Nephron (organoid): ENCODE measurements at regions not wholly inside any gene's neighbourhood (a gene's known extent, or its start where the extent isn't known, plus 50 kb on each side); places are given as distances from the start of the nearest gene placed in this dataset.

Experiments
- H3K27ac Mint-ChIP-seq, 3 experiments: 2 replicates each; pipeline ENCODE4 v1.8.0; 2020; ENCODE audit warnings: mixed read lengths in 3 of 3, mild to moderate bottlenecking in 2 of 3, moderate library complexity in 1 of 3
- H3K27me3 Mint-ChIP-seq: 2 replicates; pipeline ENCODE4 v1.8.0; 2021; ENCODE audit warnings: low read depth, mild to moderate bottlenecking, moderate library complexity, mixed read lengths
- H3K36me3 Mint-ChIP-seq: 2 replicates; pipeline ENCODE4 v1.8.0; 2020; ENCODE audit warnings: low read depth, mixed read lengths
- H3K4me1 Mint-ChIP-seq: 2 replicates; pipeline ENCODE4 v1.8.0; 2020; ENCODE audit warnings: mixed read lengths
- H3K4me3 Mint-ChIP-seq, 3 experiments: 2 replicates each; pipeline ENCODE4 v1.8.0; 2020; ENCODE audit warnings: mild to moderate bottlenecking in 3 of 3, mixed read lengths in 3 of 3, moderate library complexity in 2 of 3
- H3K9me3 Mint-ChIP-seq: 2 replicates; pipeline ENCODE4 v1.8.0; 2020; ENCODE audit warnings: mixed read lengths
- TF ChIP-seq, protein P1 (sequence below), 3 experiments: fragments of 200-600 bp; sonication (generic); IDR thresholded peaks; one replicate each; pipeline ENCODE4 v1.5.0; 2021; ENCODE audit warnings: antibody characterized with exemption in 3 of 3; ENCODE audit not compliant: unreplicated experiment in 3 of 3

DNA sequence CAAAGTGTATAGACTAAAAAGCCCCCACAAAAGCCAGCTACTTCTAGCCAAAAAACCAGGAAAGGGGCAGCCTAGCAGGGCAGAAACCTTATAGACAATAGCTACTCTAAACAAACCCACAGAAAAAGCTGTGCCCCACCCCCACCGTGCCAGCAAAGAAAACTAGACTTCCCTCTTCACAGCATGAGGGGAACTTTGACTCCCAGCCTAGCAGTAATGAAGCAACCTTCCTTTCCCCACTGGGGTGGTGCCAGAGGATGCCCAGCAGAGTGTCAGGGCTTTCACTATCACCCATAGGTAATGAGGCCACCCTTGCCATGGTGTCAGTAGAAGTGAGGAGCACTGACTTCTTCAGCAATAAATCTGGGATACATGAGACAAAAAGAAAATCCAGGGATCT lies 99.0 kb upstream of the LGSN start:
- H3K27ac Mint-ChIP-seq = no peak overlapping the region
- H3K4me3 Mint-ChIP-seq = no peak overlapping the region
- H3K9me3 Mint-ChIP-seq = peaks cover 5% of the 10 kb centered on the region
- TF ChIP-seq, protein P1, sequence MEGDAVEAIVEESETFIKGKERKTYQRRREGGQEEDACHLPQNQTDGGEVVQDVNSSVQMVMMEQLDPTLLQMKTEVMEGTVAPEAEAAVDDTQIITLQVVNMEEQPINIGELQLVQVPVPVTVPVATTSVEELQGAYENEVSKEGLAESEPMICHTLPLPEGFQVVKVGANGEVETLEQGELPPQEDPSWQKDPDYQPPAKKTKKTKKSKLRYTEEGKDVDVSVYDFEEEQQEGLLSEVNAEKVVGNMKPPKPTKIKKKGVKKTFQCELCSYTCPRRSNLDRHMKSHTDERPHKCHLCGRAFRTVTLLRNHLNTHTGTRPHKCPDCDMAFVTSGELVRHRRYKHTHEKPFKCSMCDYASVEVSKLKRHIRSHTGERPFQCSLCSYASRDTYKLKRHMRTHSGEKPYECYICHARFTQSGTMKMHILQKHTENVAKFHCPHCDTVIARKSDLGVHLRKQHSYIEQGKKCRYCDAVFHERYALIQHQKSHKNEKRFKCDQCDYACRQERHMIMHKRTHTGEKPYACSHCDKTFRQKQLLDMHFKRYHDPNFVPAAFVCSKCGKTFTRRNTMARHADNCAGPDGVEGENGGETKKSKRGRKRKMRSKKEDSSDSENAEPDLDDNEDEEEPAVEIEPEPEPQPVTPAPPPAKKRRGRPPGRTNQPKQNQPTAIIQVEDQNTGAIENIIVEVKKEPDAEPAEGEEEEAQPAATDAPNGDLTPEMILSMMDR (IDR thresholded peaks at IDR 0.05; ENCODE audit: unreplicated experiment in 3 of 3) = no peak
- no peaks in the 10 kb centered on the region for H3K36me3 Mint-ChIP-seq
- no peaks in the 10 kb centered on the region for H3K4me1 Mint-ChIP-seq
- no peaks in the 10 kb centered on the region for H3K27me3 Mint-ChIP-seq

DNA sequence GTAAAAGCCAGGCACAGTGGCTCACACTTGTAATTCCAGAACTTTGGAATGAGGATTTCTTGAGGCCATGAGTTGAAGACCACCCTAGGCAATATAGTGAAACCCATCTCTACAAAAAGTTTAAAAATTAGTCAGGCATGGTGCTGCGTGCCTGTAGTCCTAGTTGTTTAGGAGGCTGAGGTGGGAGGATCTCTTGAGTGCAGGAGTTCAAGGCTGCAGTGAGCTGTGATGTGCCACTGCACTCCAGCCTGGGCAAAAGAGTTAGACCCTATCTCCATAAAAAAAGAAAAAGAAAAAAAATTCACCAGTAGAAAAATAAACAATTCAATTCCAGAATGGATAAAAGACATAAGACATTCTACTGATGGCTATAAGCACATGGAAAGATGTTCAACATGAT lies 104.9 kb upstream of the LGSN start:
- Mint-ChIP-seq H3K9me3 (peaks cover 5% of the 10 kb centered on the region), H3K4me1 (no peaks in the 10 kb centered on the region), H3K36me3 (no peaks in the 10 kb centered on the region), H3K27ac (no peak overlapping the region), H3K27me3 (no peaks in the 10 kb centered on the region), H3K4me3 (no peak overlapping the region)
- TF ChIP-seq, protein P1 (IDR thresholded peaks at IDR 0.05; ENCODE audit: unreplicated experiment in 3 of 3) = no peak

DNA sequence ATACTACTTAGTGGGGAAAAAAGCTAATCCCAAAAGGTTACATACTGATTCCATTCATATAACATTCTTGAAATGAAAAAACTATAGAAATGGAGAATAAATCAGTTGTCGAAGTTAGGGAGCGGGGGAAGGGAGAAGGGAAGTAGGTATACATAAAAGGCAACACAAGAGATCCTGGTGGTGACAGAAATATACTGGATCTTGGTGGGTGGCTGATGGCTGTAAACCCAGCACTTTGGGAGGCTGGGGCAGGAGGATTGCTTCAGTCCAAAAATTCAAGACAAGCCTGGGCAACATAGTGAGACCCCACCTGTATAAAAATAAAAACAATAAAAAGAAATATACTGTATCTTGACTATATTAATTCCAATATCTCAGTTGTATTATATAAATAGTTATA lies 105.7 kb upstream of the LGSN start:
- no peaks in the 10 kb centered on the region for H3K27me3 Mint-ChIP-seq
- H3K36me3 Mint-ChIP-seq = no peaks in the 10 kb centered on the region
- peaks cover 4% of the 10 kb centered on the region for H3K9me3 Mint-ChIP-seq

DNA sequence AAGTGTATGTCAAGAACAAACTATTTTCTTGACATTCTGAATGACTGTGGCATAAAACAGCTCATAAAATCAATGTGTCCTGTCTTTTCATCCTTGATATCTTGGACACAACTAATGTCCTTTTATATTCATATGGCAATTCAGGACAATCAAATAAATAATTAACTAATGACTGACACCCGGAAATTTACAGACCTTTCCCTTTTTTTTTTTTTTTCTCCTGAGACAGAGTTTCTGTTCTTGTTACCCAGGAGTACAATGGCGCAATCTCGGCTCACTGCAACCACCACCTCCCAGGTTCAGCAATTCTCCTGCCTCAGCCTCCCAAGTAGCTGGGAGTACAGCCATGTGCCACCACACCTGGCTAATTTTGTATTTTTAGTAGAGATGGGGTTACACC lies 107.1 kb upstream of the LGSN start:
- TF ChIP-seq, protein P1 (IDR thresholded peaks at IDR 0.05; ENCODE audit: unreplicated experiment in 3 of 3) = no peak
- no peak overlapping the region for H3K4me3 Mint-ChIP-seq
- H3K27ac Mint-ChIP-seq = no peak overlapping the region
- no peaks in the 10 kb centered on the region for H3K9me3 Mint-ChIP-seq
- no peaks in the 10 kb centered on the region for H3K27me3 Mint-ChIP-seq
- no peaks in the 10 kb centered on the region for H3K4me1 Mint-ChIP-seq
- no peaks in the 10 kb centered on the region for H3K36me3 Mint-ChIP-seq

More for the DNA sequence above, 105.7 kb upstream of the LGSN start:
- TF ChIP-seq, protein P1 (IDR thresholded peaks at IDR 0.05; ENCODE audit: unreplicated experiment in 3 of 3) = no peak
- Mint-ChIP-seq H3K27ac (no peak overlapping the region), H3K4me1 (no peaks in the 10 kb centered on the region), H3K4me3 (no peak overlapping the region)

DNA sequence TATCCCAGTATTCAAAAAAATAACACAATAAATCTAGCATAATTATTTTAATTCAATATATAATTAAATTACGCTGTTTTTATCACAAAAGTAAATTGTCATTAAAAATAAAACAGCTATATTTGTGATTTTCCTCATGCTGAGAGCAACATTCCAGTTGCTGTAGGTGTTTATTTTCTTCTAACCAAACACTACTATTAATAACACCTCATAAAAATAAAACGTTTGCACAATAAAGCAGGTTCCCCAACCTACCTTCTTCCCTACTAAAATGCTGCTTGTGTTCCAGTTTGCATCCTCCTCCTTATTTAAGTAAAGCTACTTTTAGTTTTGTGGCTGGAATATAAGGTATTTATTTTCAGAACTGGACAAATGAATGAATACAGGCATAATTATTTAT lies 108.2 kb upstream of the LGSN start:
- Mint-ChIP-seq H3K4me1 (no peaks in the 10 kb centered on the region), H3K9me3 (no peaks in the 10 kb centered on the region)

DNA sequence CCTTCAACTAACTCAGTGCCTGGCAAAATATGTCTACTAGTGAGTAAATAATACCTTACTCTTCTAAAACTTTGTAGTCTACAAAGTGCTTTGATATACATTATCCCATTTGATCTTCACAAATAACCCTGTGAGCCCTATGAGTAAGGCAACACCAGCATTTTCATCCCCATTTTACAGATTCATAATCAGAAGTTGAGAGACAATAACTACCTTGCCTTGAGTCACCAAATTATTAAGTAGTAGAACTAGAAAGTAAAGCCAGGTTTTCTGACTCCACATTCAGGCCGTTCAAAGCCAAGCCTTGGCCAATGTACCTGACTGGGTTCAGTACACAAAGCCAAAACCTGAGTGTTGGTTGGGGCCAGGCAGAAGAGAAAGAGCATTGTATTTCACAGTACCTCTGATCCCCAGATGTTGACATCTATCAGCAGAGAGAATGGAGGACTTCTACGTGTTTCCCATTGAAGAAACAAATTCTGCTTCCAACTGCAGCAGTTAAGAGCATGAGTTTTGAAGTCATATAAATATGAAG lies 111.3 kb upstream of the LGSN start:
- Mint-ChIP-seq H3K27ac (no peak overlapping the region), H3K36me3 (no peaks in the 10 kb centered on the region), H3K27me3 (no peaks in the 10 kb centered on the region), H3K4me1 (no peaks in the 10 kb centered on the region), H3K4me3 (no peak overlapping the region), H3K9me3 (no peaks in the 10 kb centered on the region)
- TF ChIP-seq, protein P1 (IDR thresholded peaks at IDR 0.05; ENCODE audit: unreplicated experiment in 3 of 3) = no peak

More for the DNA sequence above, 108.2 kb upstream of the LGSN start:
- H3K27ac Mint-ChIP-seq = no peak overlapping the region
- no peak overlapping the region for H3K4me3 Mint-ChIP-seq
- no peaks in the 10 kb centered on the region for H3K36me3 Mint-ChIP-seq
- TF ChIP-seq, protein P1 (IDR thresholded peaks at IDR 0.05; ENCODE audit: unreplicated experiment in 3 of 3) = no peak
- no peaks in the 10 kb centered on the region for H3K27me3 Mint-ChIP-seq
